ENCODE measurements at regions not wholly inside any gene's neighbourhood (a gene's known extent, or its start where the extent isn't known, plus 50 kb on each side); places are given as distances from the start of the nearest gene placed in this dataset.

GRCh38 chr6:53986721-53987521, 124.3 kb upstream of the MLIP start:
- CTCF ChIA-PET, result interaction anchor here (0.5 to 9.4 kb wide), 48 partner anchors 11 to 1259 kb away, joined by 3 to 141 read pairs (median 4); no protein-coding TSS in a partner anchor
- Histone ChIP-seq H3K4me3 (ENCODE audit: low read depth, low read length) (no peak overlapping the region), H3K9me3 (ENCODE audit: control insufficient read depth, insufficient read depth, low read depth, low read length) (no peaks in the 10 kb centered on the region), H3K4me1 (ENCODE audit: control insufficient read depth, insufficient read depth, low read length) (0 out of 2 replicates have a peak, but pooled peaks cover 3% of the 10 kb centered on the region), H3K27ac (ENCODE audit: extremely low read depth, low read depth, low read length) (no peak overlapping the region), H3K36me3 (ENCODE audit: control insufficient read depth in 2 of 2, insufficient read depth in 1 of 2, low read length in 2 of 2) (no peaks in the 10 kb centered on the region)
- no peak for TF ChIP-seq ZNF785 (tag by site-specific recombination; IDR thresholded peaks at IDR 0.05)
- no peak for TF ChIP-seq OSR2 (tag by site-specific recombination; IDR thresholded peaks at IDR 0.05)
- no peak for TF ChIP-seq ZNF561 (tag by site-specific recombination; IDR thresholded peaks at IDR 0.05; ENCODE audit: borderline replicate concordance)
- TF ChIP-seq ZNF19 (tag by site-specific recombination; IDR thresholded peaks at IDR 0.05; ENCODE audit: low read depth), result no peak
- TF ChIP-seq ZBTB11 (tag by site-specific recombination; conservative IDR thresholded peaks at IDR 0.05; ENCODE audit: low read depth), result no peak
- no peak for TF ChIP-seq ZNF112 (tag by site-specific recombination; IDR thresholded peaks at IDR 0.05)
- no peak for TF ChIP-seq ZNF777 (tag by site-specific recombination; IDR thresholded peaks at IDR 0.05; ENCODE audit: borderline replicate concordance)
- TF ChIP-seq ZNF48 (tag by site-specific recombination; IDR thresholded peaks at IDR 0.05), result no peak
- TF ChIP-seq ZNF23 (tag by site-specific recombination; IDR thresholded peaks at IDR 0.05; ENCODE audit: borderline replicate concordance), result no peak
- no peak for TF ChIP-seq HOXA7 (CRISPR knock-in tag; IDR thresholded peaks at IDR 0.05; ENCODE audit: borderline replicate concordance)
- no peak for TF ChIP-seq KLF8 (tag by site-specific recombination; IDR thresholded peaks at IDR 0.05)
- no peak for TF ChIP-seq ZNF529 (tag by site-specific recombination; IDR thresholded peaks at IDR 0.05; ENCODE audit: insufficient replicate concordance)
- TF ChIP-seq GLI4 (tag by site-specific recombination; IDR thresholded peaks at IDR 0.05), result no peak
- no peak for TF ChIP-seq ZNF843 (tag by site-specific recombination; IDR thresholded peaks at IDR 0.05)
- TF ChIP-seq ZNF280D (tag by site-specific recombination; IDR thresholded peaks at IDR 0.05), result no peak
- POLR2A ChIA-PET, result no interaction called here

GRCh38 chr6:53987522-53987888, 123.7 kb upstream of the MLIP start:
- H3K4me3 ChIP-seq (ENCODE audit: low read depth, low read length), result no peak overlapping the region

More at GRCh38 chr6:53987522-53987888, 123.7 kb upstream of the MLIP start:
- POLR2A ChIA-PET, result no interaction called here
- Histone ChIP-seq H3K27ac (ENCODE audit: extremely low read depth, low read depth, low read length) (no peak overlapping the region), H3K9me3 (ENCODE audit: control insufficient read depth, insufficient read depth, low read depth, low read length) (no peaks in the 10 kb centered on the region), H3K36me3 (ENCODE audit: control insufficient read depth in 2 of 2, insufficient read depth in 1 of 2, low read length in 2 of 2) (no peaks in the 10 kb centered on the region), H3K4me1 (ENCODE audit: control insufficient read depth, insufficient read depth, low read length) (0 out of 2 replicates have a peak, but pooled peaks cover 3% of the 10 kb centered on the region)
- CTCF ChIA-PET, result interaction anchor here (0.6 to 9.4 kb wide), 11 partner anchors 11 to 1188 kb away, joined by 3 to 141 read pairs (median 11); no protein-coding TSS in a partner anchor
- TF ChIP-seq ZXDB (tag by site-specific recombination; IDR thresholded peaks at IDR 0.05) (no peak), BCL6B (tag by site-specific recombination; IDR thresholded peaks at IDR 0.05) (no peak), ZNF560 (tag by site-specific recombination; IDR thresholded peaks at IDR 0.05; ENCODE audit: borderline replicate concordance) (no peak), ZNF585B (tag by site-specific recombination; IDR thresholded peaks at IDR 0.05) (no peak), ZBTB44 (tag by site-specific recombination; IDR thresholded peaks at IDR 0.05) (no peak), ZNF639 (tag by site-specific recombination; IDR thresholded peaks at IDR 0.05) (no peak)

Measured in HEK293 (cell line).